ENCODE measurements at regions not wholly inside any gene's neighbourhood (a gene's known extent, or its start where the extent isn't known, plus 50 kb on each side); places are given as distances from the start of the nearest gene placed in this dataset.

DNA sequence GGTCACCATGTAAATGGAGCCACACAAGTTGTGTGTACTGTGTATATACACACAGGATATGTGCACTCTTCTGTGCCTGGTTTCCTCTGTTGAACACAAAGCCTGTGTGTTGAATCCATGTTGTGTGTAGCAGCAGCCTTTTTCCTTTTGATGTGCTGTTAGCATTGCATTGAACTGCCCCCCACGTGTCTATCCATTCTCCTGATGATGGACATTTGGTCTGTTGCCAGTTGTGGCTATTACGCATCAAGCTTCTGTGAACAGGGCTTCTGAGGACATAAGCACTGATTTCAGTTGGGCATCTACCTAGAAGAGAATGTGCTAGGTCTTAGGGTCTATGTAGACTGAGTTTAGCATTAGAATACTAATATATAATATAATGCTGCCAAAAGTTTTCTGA is 77.4 kb downstream of the LSM3 start:
- TF ChIP-seq POLR2A (IDR thresholded peaks at IDR 0.05): no peak
- TF ChIP-seq, protein P1, sequence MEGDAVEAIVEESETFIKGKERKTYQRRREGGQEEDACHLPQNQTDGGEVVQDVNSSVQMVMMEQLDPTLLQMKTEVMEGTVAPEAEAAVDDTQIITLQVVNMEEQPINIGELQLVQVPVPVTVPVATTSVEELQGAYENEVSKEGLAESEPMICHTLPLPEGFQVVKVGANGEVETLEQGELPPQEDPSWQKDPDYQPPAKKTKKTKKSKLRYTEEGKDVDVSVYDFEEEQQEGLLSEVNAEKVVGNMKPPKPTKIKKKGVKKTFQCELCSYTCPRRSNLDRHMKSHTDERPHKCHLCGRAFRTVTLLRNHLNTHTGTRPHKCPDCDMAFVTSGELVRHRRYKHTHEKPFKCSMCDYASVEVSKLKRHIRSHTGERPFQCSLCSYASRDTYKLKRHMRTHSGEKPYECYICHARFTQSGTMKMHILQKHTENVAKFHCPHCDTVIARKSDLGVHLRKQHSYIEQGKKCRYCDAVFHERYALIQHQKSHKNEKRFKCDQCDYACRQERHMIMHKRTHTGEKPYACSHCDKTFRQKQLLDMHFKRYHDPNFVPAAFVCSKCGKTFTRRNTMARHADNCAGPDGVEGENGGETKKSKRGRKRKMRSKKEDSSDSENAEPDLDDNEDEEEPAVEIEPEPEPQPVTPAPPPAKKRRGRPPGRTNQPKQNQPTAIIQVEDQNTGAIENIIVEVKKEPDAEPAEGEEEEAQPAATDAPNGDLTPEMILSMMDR (IDR thresholded peaks at IDR 0.05): no peak

All from breast epithelium (tissue), 3 donors.